ENCODE measurements at regions not wholly inside any gene's neighbourhood (a gene's known extent, or its start where the extent isn't known, plus 50 kb on each side); places are given as distances from the start of the nearest gene placed in this dataset.
A peak's percentile ranks its signal among the peaks of the same experiment; 100 is the strongest.

DNA sequence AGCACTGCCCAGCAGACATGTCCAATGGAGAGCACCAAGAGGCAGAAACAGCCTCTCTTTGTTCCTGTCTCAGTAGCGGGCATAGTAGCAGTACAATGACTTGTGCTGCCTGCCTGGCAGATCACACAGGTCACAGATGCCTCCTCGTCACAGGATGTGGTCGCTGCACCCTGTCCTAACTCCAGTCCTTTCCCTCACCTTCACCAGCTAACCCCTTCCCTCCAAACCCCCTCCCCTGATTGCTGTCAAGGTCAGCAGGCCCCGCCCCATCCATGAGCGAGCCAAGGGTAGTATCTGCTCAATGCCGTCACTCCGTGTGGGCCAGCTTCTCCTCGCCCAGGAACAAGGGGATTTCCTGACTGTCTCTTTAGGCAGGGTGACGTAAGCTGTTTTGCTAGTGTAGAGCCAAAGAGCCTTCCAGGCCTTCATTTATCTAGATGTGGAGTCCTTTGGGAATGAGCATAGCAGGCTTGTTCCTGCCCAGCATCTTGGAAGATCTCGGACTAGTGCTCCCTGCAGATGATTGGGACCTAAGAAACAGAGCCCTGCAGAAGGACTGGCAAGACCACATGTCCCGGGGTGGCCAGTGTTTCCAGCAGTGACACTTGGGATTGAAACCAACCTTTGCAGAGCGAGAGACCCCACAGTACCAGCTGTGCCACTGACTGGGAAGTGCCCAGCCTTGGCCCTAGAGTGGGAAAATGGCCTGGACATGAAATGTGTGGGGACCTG lies 75.9 kb upstream of the TNRC6C start:
- DNase-seq (ENCODE audit: extremely low spot score, insufficient read length, low read depth) (no peak), FAIRE-seq (peak; percentile 96)

DNA sequence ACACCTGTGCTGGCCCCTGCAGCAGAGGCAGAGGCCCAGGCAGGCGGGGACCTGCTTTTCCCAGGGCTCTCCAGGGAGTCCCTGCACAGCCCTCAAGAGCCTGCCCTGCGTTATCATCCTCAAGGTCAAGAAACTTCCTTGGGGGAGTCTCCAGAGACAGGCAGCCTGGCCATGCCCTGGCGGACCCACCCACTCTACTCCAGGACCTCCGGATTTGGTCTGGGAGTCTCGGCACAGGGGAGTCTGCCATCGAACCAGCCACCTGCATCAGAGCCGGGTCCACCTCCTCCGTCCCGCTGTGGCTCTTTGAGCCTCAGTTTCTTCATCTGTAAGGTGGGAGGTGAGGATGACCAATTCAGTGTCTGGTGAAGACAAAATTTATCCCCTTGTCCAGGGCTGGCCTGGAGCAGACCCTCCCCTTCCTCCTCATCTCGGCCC lies 75.3 kb upstream of the TNRC6C start:
- FAIRE-seq (no peak), DNase-seq (ENCODE audit: extremely low spot score, insufficient read length, low read depth) (no peak)

DNA sequence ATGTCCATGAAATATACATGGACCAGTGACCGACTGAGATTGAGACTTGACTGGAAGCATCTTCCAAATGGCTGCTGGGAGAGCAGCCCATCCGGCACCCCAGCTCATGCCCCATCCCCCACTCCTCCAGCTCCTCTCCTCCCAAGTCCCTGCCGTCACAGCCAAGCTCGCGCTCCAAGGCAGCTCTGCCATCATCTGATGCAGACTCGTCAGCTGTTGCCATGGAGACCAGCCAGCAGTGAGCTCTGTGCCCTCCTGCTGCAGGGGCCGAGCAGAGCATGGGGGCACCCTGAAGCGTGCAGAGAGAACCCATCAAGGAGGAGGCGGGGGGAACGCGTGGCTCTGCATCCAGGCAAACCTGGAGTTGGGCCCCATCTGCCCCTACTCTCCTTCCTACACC lies 74.5 kb upstream of the TNRC6C start:
- FAIRE-seq, result no peak
- no peak for DNase-seq (ENCODE audit: extremely low spot score, insufficient read length, low read depth)

DNA sequence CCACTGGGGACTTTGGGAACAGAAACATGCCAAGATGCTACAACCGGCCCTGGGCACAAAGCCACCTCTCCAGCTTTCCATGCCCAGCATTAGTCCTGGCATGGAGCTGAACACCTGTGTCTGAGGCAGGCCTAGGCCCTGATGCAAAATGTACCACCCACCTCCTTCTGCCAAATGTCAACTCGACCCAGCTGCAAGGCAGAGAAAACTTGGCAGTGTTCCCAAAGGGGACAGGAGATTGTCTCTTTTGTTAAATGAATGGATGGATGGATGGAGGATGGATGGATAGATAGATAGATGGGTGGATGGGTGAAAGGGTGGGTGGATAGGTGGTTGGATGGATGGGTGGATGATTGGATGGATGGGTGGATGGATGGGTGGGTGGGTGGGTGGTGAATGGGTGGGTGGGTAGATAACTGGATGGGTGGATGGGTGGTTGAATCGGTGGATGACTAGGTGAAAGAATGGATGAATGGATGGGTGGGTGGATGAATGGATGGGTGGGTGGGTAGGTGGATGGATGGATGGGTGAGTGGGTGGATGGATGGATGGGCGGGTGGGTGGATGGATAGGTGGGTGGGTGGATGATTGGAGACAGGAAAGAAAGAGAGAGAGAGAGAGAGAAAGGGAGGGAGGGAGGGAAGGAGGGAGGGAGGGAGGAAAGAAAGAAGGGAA lies 73.4 kb upstream of the TNRC6C start:
- FAIRE-seq (no peak), DNase-seq (ENCODE audit: extremely low spot score, insufficient read length, low read depth) (no peak)

DNA sequence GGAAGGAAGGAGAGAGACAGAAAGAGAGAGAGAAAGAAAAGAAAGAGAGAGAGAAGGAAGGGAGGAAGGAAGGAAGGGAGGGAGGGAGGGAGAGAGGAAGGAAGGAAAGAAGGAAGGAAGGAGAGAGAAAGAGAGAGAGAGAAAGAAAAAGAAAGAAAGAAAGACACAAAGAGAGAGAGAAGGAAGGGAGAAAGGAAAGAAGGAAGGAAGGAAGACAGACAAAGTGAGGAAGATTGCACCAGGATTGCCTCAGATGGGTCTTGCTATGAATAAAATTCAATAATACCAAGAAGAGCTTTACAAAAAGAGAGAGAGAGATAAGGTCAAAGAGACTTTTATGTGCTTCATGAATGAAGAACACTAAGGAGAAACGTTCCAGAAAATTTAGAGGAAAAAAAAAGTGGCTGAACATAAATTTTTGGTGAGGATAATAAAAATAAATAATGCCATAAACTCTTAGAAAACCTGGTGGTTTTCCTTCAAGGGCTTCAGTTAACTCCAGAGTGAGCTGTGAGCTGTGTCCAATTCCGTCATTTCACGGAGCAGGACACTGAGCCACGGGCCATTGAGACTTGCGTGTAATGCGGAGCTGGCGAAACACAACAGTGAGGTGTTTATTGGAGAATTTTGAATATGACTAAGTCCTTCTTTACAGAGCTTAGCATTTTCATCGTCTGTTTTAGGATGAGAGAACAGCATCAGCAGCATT lies 72.7 kb upstream of the TNRC6C start:
- FAIRE-seq (no peak), DNase-seq (ENCODE audit: extremely low spot score, insufficient read length, low read depth) (no peak)

DNA sequence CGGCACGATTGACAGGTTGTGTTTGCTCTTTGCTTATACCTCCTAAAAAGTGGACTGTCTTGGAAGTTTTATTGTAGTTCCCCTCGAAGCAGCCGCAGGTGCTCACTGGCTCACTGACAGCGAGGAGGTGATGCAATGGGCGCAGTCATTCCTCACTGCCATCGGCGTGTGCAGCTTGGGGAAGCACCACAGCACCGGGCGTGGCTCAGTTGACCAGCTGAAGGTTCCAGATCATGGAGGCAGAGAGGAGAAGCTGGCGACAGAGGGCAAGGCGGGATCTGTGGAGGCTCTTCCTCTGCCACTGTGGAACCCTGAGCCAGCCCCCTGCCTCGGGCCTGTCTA lies 72.1 kb upstream of the TNRC6C start:
- DNase-seq (ENCODE audit: extremely low spot score, insufficient read length, low read depth) (no peak), FAIRE-seq (peak; percentile 35)

DNA sequence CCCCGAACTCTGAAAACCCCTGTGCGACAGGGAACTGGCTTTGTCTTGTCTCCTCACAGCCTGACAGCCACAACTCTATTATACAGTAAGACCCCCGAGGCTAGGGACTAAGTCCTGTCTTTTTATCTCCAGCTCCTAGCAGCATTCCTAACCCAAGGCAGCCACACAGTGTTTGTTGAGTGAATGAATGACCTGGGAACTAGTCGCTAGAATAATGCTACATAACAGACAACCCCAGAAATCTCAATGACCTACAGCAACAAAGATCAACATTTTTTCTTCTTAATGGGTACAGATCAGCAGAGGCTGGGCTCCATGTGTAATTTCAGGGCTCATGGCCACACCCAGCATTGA lies 71.4 kb upstream of the TNRC6C start:
- DNase-seq (ENCODE audit: extremely low spot score, insufficient read length, low read depth) (no peak), FAIRE-seq (no peak)

DNA sequence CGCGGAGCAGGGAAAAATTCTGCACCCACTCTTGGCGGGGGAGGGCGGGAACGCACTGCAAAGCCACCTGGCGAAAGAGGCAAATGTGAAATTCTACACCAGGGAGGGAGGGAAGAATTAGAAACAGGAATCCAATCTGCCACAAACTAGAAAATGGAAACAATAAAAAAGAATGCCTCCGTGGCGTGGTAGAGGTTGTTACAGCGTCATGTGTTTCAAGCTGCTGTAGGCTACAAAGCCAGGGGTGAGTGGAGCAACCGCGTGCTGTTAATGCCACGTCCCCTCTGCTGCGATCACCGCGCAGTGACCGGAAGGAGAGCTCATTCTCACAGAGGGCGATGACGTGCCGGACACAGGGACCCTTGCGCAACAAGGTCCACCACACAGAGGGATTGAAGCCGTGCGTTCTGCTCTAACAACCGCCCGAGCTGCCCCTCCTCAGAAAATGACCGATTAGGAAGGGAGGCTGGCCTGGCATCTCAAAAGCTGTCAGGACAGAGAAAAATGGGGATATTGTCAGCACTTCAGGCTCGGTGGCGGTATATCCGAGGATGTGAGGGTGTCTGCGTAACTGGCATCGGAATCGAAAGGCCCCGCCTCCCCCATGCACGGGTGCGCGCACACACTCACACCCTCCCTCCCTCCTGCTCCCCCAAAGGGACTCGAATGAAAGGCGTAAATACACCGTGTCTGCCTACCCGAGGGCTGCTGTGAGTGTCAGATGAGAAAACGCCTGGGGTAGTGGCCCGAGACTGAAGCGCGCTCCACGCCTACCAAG lies 70.8 kb upstream of the TNRC6C start:
- FAIRE-seq (no peak), DNase-seq (ENCODE audit: extremely low spot score, insufficient read length, low read depth) (no peak)

DNA sequence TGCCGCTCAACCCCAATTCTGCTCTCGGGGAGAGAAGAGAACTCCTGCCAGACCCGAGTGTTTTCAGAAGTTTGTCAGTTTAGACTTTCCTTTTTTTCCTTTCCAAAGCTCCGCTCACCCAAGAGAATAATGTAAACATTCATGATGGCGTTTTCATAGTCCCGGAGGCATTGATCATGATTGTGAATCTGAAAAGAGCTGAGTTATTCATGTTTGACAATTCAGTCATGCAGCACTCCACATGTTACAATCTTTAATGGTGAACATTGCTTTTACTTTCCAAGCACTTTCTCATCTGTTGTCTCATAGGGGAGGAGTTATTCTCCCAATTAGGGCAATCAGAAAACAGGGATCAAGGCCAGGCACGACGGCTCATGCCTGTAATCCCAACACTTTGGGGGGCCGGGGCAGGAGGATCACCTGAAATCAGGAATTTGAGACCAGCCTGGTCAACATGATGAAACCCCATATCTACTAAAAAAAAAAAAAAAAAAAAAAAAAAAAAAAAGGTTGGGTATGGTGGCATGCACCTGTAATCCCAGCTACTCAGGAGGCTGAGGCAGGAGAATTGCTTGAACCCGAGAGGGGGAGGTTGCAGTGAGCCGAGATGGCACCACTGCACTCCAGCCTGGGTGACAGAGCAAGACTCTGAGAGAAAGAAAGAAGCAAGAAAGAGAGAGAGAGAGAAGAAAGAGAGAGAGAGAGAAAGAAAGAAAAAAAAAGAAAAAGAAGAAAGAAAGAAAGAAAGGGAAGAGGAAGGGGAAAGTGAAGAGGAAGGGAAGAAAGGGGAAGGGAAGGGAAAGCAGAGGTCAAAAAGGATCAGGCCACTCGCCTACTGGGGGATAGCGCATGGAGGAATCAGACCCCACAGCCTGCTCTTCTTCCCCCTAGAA lies 70.0 kb upstream of the TNRC6C start:
- no peak for FAIRE-seq
- DNase-seq (ENCODE audit: extremely low spot score, insufficient read length, low read depth), result no peak

DNA sequence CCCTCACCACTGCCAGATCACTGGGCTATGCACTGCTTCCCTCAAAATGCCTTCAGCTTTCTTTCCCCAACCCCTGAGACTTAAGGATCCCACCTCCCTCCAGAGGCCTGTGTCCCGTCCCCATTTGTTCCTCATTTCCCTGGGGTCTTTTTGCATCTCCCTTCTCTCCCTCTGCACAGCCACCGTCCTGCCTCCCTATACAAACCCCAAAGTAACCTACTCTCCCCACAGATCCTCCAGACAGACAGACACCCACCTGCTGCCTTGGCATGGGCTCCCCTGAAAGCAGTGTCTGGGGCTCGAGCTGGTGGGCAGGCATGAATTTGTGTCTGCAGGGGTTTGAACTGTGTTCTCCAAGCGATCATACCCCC lies 69.4 kb upstream of the TNRC6C start:
- DNase-seq (ENCODE audit: extremely low spot score, insufficient read length, low read depth) (no peak), FAIRE-seq (no peak)

DNA sequence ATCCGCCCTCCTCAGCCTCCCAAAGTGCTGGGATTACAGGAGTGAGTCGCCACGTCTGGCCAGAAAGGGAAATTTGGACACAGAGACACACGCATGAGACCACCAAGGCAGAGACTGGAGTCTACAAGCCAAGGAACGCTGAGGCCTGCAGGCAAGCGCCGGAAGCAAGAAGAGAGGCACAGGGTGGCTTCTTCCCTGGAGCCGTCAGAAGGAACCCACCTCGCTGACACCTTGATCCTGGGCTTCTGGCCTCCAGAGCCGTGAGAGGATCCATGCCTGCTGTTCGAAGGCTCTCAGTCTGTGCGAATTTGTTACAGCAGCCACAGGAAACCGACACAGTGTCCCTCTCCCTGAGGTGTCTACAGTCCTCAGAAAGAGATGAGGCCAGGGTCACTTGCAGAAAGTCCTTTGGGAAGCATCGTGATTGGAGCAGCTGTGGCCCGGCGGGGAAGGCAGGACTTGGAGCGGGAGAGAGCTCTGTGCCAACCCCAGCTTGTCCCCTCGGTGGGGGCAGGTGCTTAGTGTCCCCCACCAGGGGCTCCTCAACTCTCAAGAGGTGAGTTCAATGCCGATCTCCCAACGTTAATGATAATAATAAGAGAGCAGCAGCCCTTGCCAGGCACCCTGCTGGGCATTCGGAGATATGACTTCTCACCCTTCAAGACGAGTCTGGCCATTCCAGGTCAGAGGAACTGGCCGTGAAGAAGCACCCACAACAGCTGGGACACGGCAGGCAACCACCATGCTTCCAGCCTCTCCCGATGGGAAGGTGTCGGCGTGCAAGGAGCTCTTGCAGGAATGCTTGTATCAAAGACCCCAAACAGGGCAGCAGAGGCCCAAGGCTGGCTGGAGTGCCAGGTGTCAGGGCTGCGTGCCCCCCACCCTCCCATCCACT lies 68.4 kb upstream of the TNRC6C start:
- FAIRE-seq (no peak), DNase-seq (ENCODE audit: extremely low spot score, insufficient read length, low read depth) (no peak)

DNA sequence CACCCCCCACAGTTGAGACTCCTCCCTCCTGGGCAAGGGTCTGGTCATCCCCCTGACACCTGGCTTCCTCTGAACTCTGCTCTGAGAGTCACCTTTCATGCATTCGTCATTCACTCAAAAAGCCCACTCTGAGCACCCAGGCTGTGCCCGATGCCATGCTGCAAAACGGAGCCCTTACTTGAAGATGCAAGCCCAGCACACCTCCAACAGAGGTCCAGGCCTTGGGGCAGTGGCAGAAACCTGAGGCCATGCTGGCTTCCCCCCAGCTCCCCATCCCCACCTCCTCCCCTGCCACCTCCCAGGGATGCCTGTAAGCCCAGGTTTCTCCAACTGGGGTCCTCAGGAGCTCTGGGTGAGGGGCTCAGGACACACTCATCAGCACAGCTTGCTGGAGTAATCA lies 67.7 kb upstream of the TNRC6C start:
- FAIRE-seq (no peak), DNase-seq (ENCODE audit: extremely low spot score, insufficient read length, low read depth) (no peak)

DNA sequence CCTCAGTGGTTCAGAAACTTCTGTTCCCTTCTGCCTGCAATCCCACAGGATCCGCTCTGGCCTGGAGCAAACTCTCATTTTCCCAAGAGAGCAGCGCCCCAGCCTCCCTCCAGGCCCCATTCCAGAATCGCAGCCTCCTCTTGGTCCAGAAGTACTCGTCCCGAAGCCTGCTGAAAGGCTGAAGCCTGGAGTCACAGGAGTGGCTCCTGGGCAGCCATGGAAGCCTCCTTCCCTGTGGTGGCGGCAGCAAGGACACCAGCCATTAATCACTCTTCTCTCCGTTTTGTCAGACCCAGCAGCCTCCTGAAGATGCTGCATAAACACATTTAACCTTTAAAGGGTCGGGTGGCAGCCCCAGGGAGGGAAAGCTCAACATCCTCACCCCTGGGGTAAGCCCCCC lies 66.9 kb upstream of the TNRC6C start:
- DNase-seq (ENCODE audit: extremely low spot score, insufficient read length, low read depth), result no peak
- FAIRE-seq, result no peak

DNA sequence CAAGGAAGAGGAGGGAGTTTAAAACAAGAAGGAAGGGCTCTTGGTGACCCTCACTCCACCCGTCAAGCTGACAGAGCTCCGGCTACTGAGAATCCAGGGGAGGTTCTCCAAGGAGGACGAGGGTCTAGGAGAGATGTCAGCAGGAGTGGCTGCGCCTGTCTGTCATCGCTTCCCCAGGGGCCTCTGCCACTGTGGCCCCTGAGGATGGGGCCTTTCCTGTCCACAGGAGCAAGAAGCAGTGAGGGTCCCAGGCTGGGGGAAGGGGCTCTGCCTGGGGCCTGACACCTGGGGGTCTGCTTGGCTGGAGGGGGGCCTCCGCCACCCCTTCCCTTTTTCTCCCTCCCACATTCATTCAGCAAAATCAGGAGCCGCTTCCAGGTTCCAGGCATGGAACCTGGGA lies 66.5 kb upstream of the TNRC6C start:
- no peak for FAIRE-seq
- no peak for DNase-seq (ENCODE audit: extremely low spot score, insufficient read length, low read depth)

DNA sequence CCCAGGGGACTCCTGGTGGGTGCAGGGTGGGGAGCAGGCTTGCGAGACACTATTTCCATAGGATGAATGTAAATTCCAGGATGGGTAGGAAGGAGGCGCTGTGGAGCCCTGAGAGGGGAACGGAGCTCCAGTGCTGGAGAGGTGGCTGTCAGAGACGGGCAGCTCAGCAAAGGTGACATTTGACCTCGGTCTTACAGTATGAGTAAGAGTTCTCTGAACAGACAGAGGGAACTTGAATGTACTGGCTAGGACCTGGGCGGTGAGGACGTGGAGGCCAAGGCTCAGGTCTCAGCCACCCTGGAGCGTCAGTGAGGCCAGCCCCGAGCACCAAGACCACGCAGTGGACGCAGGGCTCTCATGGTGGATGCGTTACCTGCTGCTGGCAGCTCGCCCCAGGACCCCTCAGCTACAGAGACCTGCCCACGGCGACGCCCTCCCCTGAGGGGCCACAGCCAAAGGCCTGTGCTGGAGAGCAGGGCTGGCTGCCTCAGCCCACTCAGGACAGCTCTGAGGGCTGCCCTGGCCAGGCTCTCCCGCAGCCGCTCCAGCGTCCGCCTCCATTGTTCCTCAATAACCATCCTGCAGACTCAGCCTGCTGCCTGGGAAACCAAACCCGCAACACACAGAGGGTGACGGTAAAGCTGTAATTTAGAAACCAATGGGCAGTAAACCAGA lies 65.9 kb upstream of the TNRC6C start:
- FAIRE-seq, result no peak
- no peak for DNase-seq (ENCODE audit: extremely low spot score, insufficient read length, low read depth)

DNA sequence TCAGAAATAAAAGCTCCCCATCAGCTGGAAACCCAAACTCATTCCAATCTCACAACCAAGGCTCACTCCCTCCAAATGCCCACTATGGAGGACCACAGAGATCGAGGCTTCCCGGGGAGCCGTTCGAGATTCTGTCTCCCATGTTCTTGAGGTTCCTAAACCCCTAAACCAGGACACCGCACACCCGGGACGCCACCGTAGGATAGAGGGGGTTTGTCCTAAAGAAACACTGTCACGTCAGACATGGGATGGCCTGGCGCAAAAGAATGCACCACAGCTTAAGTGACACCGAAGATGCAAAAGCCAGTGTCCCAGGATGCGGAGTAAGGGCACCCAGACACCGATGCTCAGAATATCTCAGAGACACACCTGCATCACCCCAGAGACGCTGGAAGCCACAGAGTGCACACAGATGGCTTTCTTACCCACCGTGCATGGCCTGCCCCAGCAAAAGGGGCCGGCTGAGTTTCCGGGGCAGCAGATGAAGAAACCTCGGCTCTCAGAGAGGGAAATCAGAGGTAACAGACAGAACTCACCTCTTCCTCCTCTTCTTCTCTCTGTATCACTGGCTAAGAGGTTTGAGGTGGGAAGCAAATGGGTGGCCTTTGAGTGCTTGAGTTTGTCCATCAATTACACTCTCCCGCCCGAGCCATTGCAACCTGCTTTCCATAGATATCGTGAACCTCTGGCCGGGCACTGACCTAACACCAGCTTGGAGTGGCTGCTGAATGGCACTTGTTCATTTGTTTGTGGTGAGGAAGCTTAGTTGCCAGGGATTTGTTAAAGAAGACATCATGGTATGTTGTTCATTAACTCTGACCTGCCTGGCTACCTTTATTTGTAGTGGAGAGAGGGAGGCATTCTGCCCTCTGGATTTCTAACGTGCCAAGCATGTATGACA lies 65.1 kb upstream of the TNRC6C start:
- no peak for FAIRE-seq
- no peak for DNase-seq (ENCODE audit: extremely low spot score, insufficient read length, low read depth)
